ENCODE measurements at regions not wholly inside any gene's neighbourhood (a gene's known extent, or its start where the extent isn't known, plus 50 kb on each side); places are given as distances from the start of the nearest gene placed in this dataset.

DNA sequence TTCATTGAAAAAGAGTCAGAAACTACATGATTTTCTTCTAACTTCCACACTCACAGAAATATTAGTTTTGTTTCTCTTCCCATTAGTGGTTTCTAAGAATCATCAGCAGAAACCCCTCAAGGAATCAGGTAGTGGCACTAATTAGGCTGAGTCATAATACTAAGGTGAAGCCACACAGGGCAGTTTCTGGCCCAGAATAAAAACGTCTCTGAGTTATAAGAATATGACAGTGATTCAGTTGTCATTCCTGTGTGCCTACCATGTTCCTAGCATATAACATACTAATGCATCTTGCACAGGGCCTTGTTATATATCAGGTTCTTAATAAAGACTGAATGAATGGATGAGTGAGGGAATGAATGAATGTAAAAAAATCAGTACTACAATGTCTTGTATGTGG lies 206.0 kb upstream of the PLEKHG7 start:
- Histone ChIP-seq H3K27me3 (ENCODE audit: insufficient read depth, low read length) (no peaks in the 10 kb centered on the region), H3K9me3 (ENCODE audit: control insufficient read depth in 1 of 2, insufficient read depth in 1 of 2, low read depth in 1 of 2, low read length in 2 of 2) (no peaks in the 10 kb centered on the region), H4K20me1 (ENCODE audit: insufficient read depth) (no peaks in the 10 kb centered on the region), H3K4me1 (ENCODE audit: control insufficient read depth in 1 of 2, insufficient read depth in 2 of 2, low read length in 2 of 2) (no peaks in the 10 kb centered on the region), H3K4me2 (ENCODE audit: low read length) (no peak overlapping the region), H3K79me2 (ENCODE audit: insufficient read depth, low read length) (no peaks in the 10 kb centered on the region), H2AFZ (ENCODE audit: low read depth, low read length, poor library complexity, severe bottlenecking) (no peak overlapping the region), H3K9ac (ENCODE audit: low read length) (no peak overlapping the region), H3K4me3 (replicated peaks in 1 of 2; ENCODE audit: low read depth in 1 of 2, low read length in 2 of 2) (no peak overlapping the region), H3K27ac (ENCODE audit: low read depth, low read length) (no peak overlapping the region), H3K36me3 (ENCODE audit: control insufficient read depth in 1 of 2, insufficient read depth in 2 of 2, low read length in 2 of 2) (no peaks in the 10 kb centered on the region), H3K9me2 (ENCODE audit: insufficient read depth) (no peaks in the 10 kb centered on the region)
- no TSS peak for BruUV-seq (replicated peaks)
- ATAC-seq (no peak), DNase-seq (ENCODE audit: low read depth, low spot score) (no peak)
- ChIA-PET POLR2A (no interaction called here), CTCF (no interaction called here), RAD21 (ENCODE audit: low non-redundant PET in 1 of 2, low total read pairs in 2 of 2, uncharacterized antibody in 2 of 2, unreplicated experiment in 2 of 2) (no interaction called here)
- TF ChIP-seq ELF1 (IDR thresholded peaks at IDR 0.05; ENCODE audit: borderline replicate concordance, low read depth), result no peak
- no peak for TF ChIP-seq TCF7L2 (IDR thresholded peaks at IDR 0.05; ENCODE audit: borderline replicate concordance, extremely low read depth, insufficient read depth, insufficient read length)
- no peak for TF ChIP-seq JUND (IDR thresholded peaks at IDR 0.05)
- TF ChIP-seq EZH2 (IDR thresholded peaks at IDR 0.05), result no peak
- no peak for TF ChIP-seq CBX3 (IDR thresholded peaks at IDR 0.05; ENCODE audit: low read depth)
- TF ChIP-seq, protein P1, sequence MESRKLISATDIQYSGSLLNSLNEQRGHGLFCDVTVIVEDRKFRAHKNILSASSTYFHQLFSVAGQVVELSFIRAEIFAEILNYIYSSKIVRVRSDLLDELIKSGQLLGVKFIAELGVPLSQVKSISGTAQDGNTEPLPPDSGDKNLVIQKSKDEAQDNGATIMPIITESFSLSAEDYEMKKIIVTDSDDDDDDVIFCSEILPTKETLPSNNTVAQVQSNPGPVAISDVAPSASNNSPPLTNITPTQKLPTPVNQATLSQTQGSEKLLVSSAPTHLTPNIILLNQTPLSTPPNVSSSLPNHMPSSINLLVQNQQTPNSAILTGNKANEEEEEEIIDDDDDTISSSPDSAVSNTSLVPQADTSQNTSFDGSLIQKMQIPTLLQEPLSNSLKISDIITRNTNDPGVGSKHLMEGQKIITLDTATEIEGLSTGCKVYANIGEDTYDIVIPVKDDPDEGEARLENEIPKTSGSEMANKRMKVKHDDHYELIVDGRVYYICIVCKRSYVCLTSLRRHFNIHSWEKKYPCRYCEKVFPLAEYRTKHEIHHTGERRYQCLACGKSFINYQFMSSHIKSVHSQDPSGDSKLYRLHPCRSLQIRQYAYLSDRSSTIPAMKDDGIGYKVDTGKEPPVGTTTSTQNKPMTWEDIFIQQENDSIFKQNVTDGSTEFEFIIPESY (IDR thresholded peaks at IDR 0.05; ENCODE audit: extremely low read depth, insufficient replicate concordance, low read length), result no peak
- no peak for TF ChIP-seq FOSL1 (IDR thresholded peaks at IDR 0.05; ENCODE audit: low read depth)
- TF ChIP-seq, protein P2, sequence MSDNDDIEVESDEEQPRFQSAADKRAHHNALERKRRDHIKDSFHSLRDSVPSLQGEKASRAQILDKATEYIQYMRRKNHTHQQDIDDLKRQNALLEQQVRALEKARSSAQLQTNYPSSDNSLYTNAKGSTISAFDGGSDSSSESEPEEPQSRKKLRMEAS (IDR thresholded peaks at IDR 0.05), result no peak
- no peak for TF ChIP-seq SP1 (IDR thresholded peaks at IDR 0.05; ENCODE audit: low read depth)
- TF ChIP-seq EZH2phosphoT487 (IDR thresholded peaks at IDR 0.05; ENCODE audit: borderline replicate concordance), result no peak
- TF ChIP-seq CEBPB (IDR thresholded peaks at IDR 0.05; ENCODE audit: low read depth), result no peak
- TF ChIP-seq SRF (IDR thresholded peaks at IDR 0.05; ENCODE audit: low read depth), result no peak
- no peak for TF ChIP-seq ZNF274 (IDR thresholded peaks at IDR 0.05; ENCODE audit: low read depth, low read length)
- TF ChIP-seq, protein P3, sequence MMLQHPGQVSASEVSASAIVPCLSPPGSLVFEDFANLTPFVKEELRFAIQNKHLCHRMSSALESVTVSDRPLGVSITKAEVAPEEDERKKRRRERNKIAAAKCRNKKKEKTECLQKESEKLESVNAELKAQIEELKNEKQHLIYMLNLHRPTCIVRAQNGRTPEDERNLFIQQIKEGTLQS (IDR thresholded peaks at IDR 0.05), result no peak
- TF ChIP-seq EGR1 (IDR thresholded peaks at IDR 0.05; ENCODE audit: low read depth), result no peak
- intact Hi-C loops (cut with micrococcal nuclease), result no loop called here

Measured in HCT116 (cell line).